ENCODE measurements at regions not wholly inside any gene's neighbourhood (a gene's known extent, or its start where the extent isn't known, plus 50 kb on each side); places are given as distances from the start of the nearest gene placed in this dataset.

- TF ChIP-seq CTCF (CRISPR knock-in tag; IDR thresholded peaks at IDR 0.05) (no peak), MXD4 (CRISPR knock-in tag; IDR thresholded peaks at IDR 0.05) (no peak), ZNF572 (CRISPR knock-in tag; IDR thresholded peaks at IDR 0.05) (no peak), SRSF1 (optimal IDR thresholded peaks at IDR 0.05; ENCODE audit: low read depth, low read length) (no peak), KMT2B (CRISPR knock-in tag; IDR thresholded peaks at IDR 0.05) (no peak)
Measured at GRCh38 chr5:120779674-120780073, 315.6 kb downstream of the PRR16 start (continued).

GRCh38 chr5:120788481-120788880 lies 324.4 kb downstream of the PRR16 start:
- in situ Hi-C loops (cut with HindIII; ENCODE audit: extremely low pct_ligation_motif_present, low pct_unique_long_range_greater_than_20kb) (no loop called here), intact Hi-C loops (cut with micrococcal nuclease; ENCODE audit: unreplicated experiment) (no loop called here)
- Histone ChIP-seq H3K27me3 (ENCODE audit: control insufficient read depth in 1 of 2, insufficient read depth in 2 of 2, low read length in 2 of 2) (no peaks in the 10 kb centered on the region), H3K27ac (ENCODE audit: extremely low read length, insufficient read depth, low read length) (no peak overlapping the region), H3K4me1 (ENCODE audit: insufficient read depth, low read length) (no peaks in the 10 kb centered on the region), H3K36me3 (replicated peaks in 1 of 2; ENCODE audit: control insufficient read depth in 1 of 2, insufficient read depth in 2 of 2, low read length in 2 of 2) (no peaks in the 10 kb centered on the region), H3K9me3 (ENCODE audit: low read length) (no peaks in the 10 kb centered on the region), H3K4me2 (ENCODE audit: low read depth, low read length) (no peak overlapping the region), H3K79me2 (ENCODE audit: insufficient read depth, low read length) (no peaks in the 10 kb centered on the region), H3K9ac (ENCODE audit: insufficient read depth, low read depth, low read length) (no peak overlapping the region), H4K20me1 (ENCODE audit: insufficient read depth, low read length) (no peaks in the 10 kb centered on the region), H3K4me3 (replicated peaks in 1 of 3; ENCODE audit: insufficient read depth in 1 of 3, low read depth in 2 of 3, low read length in 3 of 3) (no peak overlapping the region), H2AFZ (ENCODE audit: low read length) (no peak overlapping the region)
- 0% methylated on average over 1 of the region's 1 CpG for WGBS (ENCODE audit: low lambda C conversion rate)
- TF ChIP-seq, protein P1, sequence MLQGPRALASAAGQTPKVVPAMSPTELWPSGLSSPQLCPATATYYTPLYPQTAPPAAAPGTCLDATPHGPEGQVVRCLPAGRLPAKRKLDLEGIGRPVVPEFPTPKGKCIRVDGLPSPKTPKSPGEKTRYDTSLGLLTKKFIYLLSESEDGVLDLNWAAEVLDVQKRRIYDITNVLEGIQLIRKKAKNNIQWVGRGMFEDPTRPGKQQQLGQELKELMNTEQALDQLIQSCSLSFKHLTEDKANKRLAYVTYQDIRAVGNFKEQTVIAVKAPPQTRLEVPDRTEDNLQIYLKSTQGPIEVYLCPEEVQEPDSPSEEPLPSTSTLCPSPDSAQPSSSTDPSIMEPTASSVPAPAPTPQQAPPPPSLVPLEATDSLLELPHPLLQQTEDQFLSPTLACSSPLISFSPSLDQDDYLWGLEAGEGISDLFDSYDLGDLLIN (CRISPR knock-in tag; IDR thresholded peaks at IDR 0.05; ENCODE audit: borderline replicate concordance) = no peak
- TF ChIP-seq, protein P2, sequence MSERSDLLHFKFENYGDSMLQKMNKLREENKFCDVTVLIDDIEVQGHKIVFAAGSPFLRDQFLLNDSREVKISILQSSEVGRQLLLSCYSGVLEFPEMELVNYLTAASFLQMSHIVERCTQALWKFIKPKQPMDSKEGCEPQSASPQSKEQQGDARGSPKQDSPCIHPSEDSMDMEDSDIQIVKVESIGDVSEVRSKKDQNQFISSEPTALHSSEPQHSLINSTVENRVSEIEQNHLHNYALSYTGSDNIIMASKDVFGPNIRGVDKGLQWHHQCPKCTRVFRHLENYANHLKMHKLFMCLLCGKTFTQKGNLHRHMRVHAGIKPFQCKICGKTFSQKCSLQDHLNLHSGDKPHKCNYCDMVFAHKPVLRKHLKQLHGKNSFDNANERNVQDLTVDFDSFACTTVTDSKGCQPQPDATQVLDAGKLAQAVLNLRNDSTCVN (CRISPR knock-in tag; IDR thresholded peaks at IDR 0.05; ENCODE audit: borderline replicate concordance) = no peak
- TF ChIP-seq PBX2 (CRISPR knock-in tag; IDR thresholded peaks at IDR 0.05) (no peak), REPIN1 (CRISPR knock-in tag; IDR thresholded peaks at IDR 0.05; ENCODE audit: borderline replicate concordance, low read depth) (no peak), DPF2 (CRISPR knock-in tag; IDR thresholded peaks at IDR 0.05; ENCODE audit: borderline replicate concordance, low read depth) (no peak), ZNF768 (CRISPR knock-in tag; IDR thresholded peaks at IDR 0.05) (no peak), ZNF761 (CRISPR knock-in tag; conservative IDR thresholded peaks at IDR 0.05) (no peak)
- FAIRE-seq (no peak), ATAC-seq (no peak), DNase-seq (ENCODE audit: low spot score) (no peak)
- ChIA-PET CTCF (ENCODE audit: low intra/inter-chr PET ratio, low total read pairs) (no interaction called here), POLR2A (no interaction called here)
- no TSS peak for BruUV-seq (replicated peaks)
